Uterus (tissue), 3 donors: ENCODE measurements at regions not wholly inside any gene's neighbourhood (a gene's known extent, or its start where the extent isn't known, plus 50 kb on each side); places are given as distances from the start of the nearest gene placed in this dataset.

Source experiments
- DNase-seq, 2 donors: peaks; one replicate each; pipeline ENCODE4 v3.0.0-alpha.2; 2019 to 2020
- H3K27ac ChIP-seq, 2 donors: fragments of 200-600 bp; sonication (generic); 1 replicate in 1 of 2; 2 replicates in 1 of 2; pipeline ENCODE4 v1.5.1; 2016 to 2018
- H3K27me3 ChIP-seq, 2 donors: fragments of 200-600 bp; sonication (generic); one replicate each; pipeline ENCODE4 v1.5.1; 2018 to 2019; ENCODE audit warnings: control low read depth in 1 of 2
- H3K36me3 ChIP-seq, 2 donors: fragments of 200-600 bp; sonication (generic); one replicate each; pipeline ENCODE4 v1.5.1; 2019; ENCODE audit warnings: control low read depth in 1 of 2
- H3K4me1 ChIP-seq, 2 donors: fragments of 200-600 bp; sonication (generic); one replicate each; pipeline ENCODE4 v1.5.1; 2018 to 2019; ENCODE audit warnings: control low read depth in 1 of 2
- H3K4me3 ChIP-seq, 2 donors: fragments of 200-600 bp; sonication (generic); 1 replicate in 1 of 2; 2 replicates in 1 of 2; pipeline ENCODE4 v1.5.1; 2018 to 2019; ENCODE audit warnings: mild to moderate bottlenecking in 1 of 2
- H3K9me3 ChIP-seq, 2 donors: fragments of 200-600 bp; sonication (generic); one replicate each; pipeline ENCODE4 v1.5.1; 2019; ENCODE audit warnings: control low read depth in 1 of 2
- POLR2A ChIP-seq, 2 donors: fragments of 450-650 bp; IDR thresholded peaks; one replicate each; pipeline ENCODE4 v1.6.1; 2016; ENCODE audit warnings: antibody characterized with exemption in 2 of 2, mild to moderate bottlenecking in 1 of 2, moderate library complexity in 1 of 2
- intact Hi-C: fragments of 100-400 bp; cut with DNase I; formaldehyde crosslinking; loops from one replicate; pipeline ENCODE4 v1.15.1; 2023; ENCODE audit warnings: low total_unique reads
- TF ChIP-seq, protein P1 (sequence below), 4 experiments: fragments of 200-600 bp in 2 of 4; fragments of 450-650 bp in 2 of 4; sonication (generic) in 2 of 4; IDR thresholded peaks; one replicate each; pipeline ENCODE4 v1.5.1; 2016 to 2019; ENCODE audit warnings: antibody characterized with exemption in 4 of 4, mild to moderate bottlenecking in 2 of 4, moderate library complexity in 1 of 4
- donor health status: DM: yes; HTN: yes; CAD: no.

- TF ChIP-seq, protein P1, sequence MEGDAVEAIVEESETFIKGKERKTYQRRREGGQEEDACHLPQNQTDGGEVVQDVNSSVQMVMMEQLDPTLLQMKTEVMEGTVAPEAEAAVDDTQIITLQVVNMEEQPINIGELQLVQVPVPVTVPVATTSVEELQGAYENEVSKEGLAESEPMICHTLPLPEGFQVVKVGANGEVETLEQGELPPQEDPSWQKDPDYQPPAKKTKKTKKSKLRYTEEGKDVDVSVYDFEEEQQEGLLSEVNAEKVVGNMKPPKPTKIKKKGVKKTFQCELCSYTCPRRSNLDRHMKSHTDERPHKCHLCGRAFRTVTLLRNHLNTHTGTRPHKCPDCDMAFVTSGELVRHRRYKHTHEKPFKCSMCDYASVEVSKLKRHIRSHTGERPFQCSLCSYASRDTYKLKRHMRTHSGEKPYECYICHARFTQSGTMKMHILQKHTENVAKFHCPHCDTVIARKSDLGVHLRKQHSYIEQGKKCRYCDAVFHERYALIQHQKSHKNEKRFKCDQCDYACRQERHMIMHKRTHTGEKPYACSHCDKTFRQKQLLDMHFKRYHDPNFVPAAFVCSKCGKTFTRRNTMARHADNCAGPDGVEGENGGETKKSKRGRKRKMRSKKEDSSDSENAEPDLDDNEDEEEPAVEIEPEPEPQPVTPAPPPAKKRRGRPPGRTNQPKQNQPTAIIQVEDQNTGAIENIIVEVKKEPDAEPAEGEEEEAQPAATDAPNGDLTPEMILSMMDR (IDR thresholded peaks at IDR 0.05), result no peak
- TF ChIP-seq POLR2A (IDR thresholded peaks at IDR 0.05), result no peak
- no peak overlapping the region for H3K4me3 ChIP-seq
- no peak overlapping the region for H3K27ac ChIP-seq
- no peaks in the 10 kb centered on the region for H3K36me3 ChIP-seq
- no peaks in the 10 kb centered on the region for H3K9me3 ChIP-seq
- DNase-seq, result no peak
- no peaks in the 10 kb centered on the region for H3K4me1 ChIP-seq
- intact Hi-C loops, result no loop called here
- H3K27me3 ChIP-seq, result no peaks in the 10 kb centered on the region
Observed at GRCh38 chr2:6578416-6578815, 287.3 kb downstream of the CMPK2 start.

GRCh38 chr2:6579281-6579680 is 286.4 kb downstream of the CMPK2 start:
- Histone ChIP-seq H3K9me3 (no peaks in the 10 kb centered on the region), H3K27ac (no peak overlapping the region), H3K27me3 (no peaks in the 10 kb centered on the region), H3K4me3 (no peak overlapping the region), H3K4me1 (no peaks in the 10 kb centered on the region), H3K36me3 (no peaks in the 10 kb centered on the region)
- DNase-seq, result no peak
- TF ChIP-seq, protein P1 (IDR thresholded peaks at IDR 0.05), result no peak
- TF ChIP-seq POLR2A (IDR thresholded peaks at IDR 0.05), result no peak
- intact Hi-C loops, result no loop called here

- intact Hi-C loops, result no loop called here
- TF ChIP-seq, protein P1 (IDR thresholded peaks at IDR 0.05), result no peak
- TF ChIP-seq POLR2A (IDR thresholded peaks at IDR 0.05), result no peak
- Histone ChIP-seq H3K27ac (no peak overlapping the region), H3K27me3 (no peaks in the 10 kb centered on the region), H3K36me3 (no peaks in the 10 kb centered on the region), H3K9me3 (no peaks in the 10 kb centered on the region), H3K4me1 (no peaks in the 10 kb centered on the region), H3K4me3 (no peak overlapping the region)
- no peak for DNase-seq
Observed at GRCh38 chr2:6580982-6581381, 284.7 kb downstream of the CMPK2 start.

DNA sequence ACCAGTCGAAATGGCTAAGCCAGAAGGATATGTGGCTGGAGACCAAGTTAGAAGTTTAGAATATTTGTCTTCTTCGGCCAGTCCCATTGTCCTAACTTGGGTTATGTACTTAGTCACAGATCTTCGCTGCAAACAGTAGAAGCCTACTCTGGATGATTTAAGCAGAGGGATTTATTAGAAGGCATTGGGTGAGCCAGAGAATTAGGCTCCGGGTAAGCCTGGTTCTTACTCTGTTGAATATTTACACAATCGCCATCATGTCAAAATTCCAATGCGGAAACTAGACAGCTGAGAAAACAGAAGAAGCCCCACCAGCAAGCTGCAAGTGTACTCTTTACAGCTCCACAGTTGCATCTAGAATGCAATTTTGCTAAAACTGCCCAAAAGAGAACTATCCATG is 276.6 kb downstream of the CMPK2 start:
- intact Hi-C loops, result no loop called here
- no peak overlapping the region for H3K27ac ChIP-seq
- no peaks in the 10 kb centered on the region for H3K27me3 ChIP-seq
- no peak for DNase-seq
- no peaks in the 10 kb centered on the region for H3K9me3 ChIP-seq
- no peak for TF ChIP-seq POLR2A (IDR thresholded peaks at IDR 0.05)
- TF ChIP-seq, protein P1 (IDR thresholded peaks at IDR 0.05), result no peak
- no peaks in the 10 kb centered on the region for H3K4me1 ChIP-seq
- H3K36me3 ChIP-seq, result no peaks in the 10 kb centered on the region
- H3K4me3 ChIP-seq, result no peak overlapping the region

- DNase-seq, result no peak
- Histone ChIP-seq H3K27ac (no peak overlapping the region), H3K9me3 (no peaks in the 10 kb centered on the region), H3K4me1 (no peaks in the 10 kb centered on the region), H3K36me3 (no peaks in the 10 kb centered on the region), H3K27me3 (no peaks in the 10 kb centered on the region), H3K4me3 (no peak overlapping the region)
- intact Hi-C loops, result no loop called here
- no peak for TF ChIP-seq POLR2A (IDR thresholded peaks at IDR 0.05)
- TF ChIP-seq, protein P1 (IDR thresholded peaks at IDR 0.05), result no peak
Observed at GRCh38 chr2:6590442-6590841, 275.3 kb downstream of the CMPK2 start.
